CD8-positive, alpha-beta memory T cell (primary cell): ENCODE measurements at regions not wholly inside any gene's neighbourhood (a gene's known extent, or its start where the extent isn't known, plus 50 kb on each side); places are given as distances from the start of the nearest gene placed in this dataset.
A peak's percentile ranks its signal among the peaks of the same experiment; 100 is the strongest.

Source experiments
- CTCF ChIA-PET: fragments of 350-600 bp; sonication (Branson Sonifier 250); formaldehyde crosslinking; loops from one replicate; lab custom pipeline; 2021; ENCODE audit warnings: antibody characterized with exemption; lab: Charles Lee
- POLR2A ChIA-PET: fragments of 350-600 bp; sonication (Branson Sonifier 250); formaldehyde crosslinking; loops from one replicate; lab custom pipeline; 2021; ENCODE audit warnings: antibody characterized with exemption; lab: Charles Lee
- DNase-seq, 5 donors: peaks; one replicate each; pipeline versions ENCODE4 v3.0.0 to v3.0.0-alpha.2; 2020 to 2022; ENCODE audit warnings: mixed read lengths in 1 of 5
- H3K27ac ChIP-seq: one replicate; pipeline ENCODE4 v1.7.0; 2013; ENCODE audit warnings: low read depth, mild to moderate bottlenecking, low read length, moderate library complexity
- H3K27me3 ChIP-seq: 2 replicates; pipeline ENCODE4 v1.7.0; 2013; ENCODE audit warnings: low read length, mild to moderate bottlenecking; ENCODE audit not compliant: insufficient read depth, poor library complexity, severe bottlenecking
- H3K36me3 ChIP-seq: 2 replicates; pipeline ENCODE4 v1.7.0; 2013; ENCODE audit warnings: mild to moderate bottlenecking, low read length, moderate library complexity; ENCODE audit not compliant: insufficient read depth
- H3K4me1 ChIP-seq: 2 replicates; pipeline ENCODE4 v1.7.0; 2013; ENCODE audit warnings: mild to moderate bottlenecking, low read length, moderate library complexity; ENCODE audit not compliant: insufficient read depth
- H3K4me3 ChIP-seq: 2 replicates; pipeline ENCODE4 v1.7.0; 2013; ENCODE audit warnings: mild to moderate bottlenecking, low read length
- H3K9me3 ChIP-seq: 2 replicates; pipeline ENCODE4 v1.7.0; 2013; ENCODE audit warnings: mild to moderate bottlenecking, low read length
- H3K27ac Mint-ChIP-seq, 8 donors: one replicate each; pipeline ENCODE4 v1.8.0; 2020 to 2021; ENCODE audit warnings: mixed read lengths in 8 of 8, mild to moderate bottlenecking in 6 of 8, inconsistent platforms in 3 of 8, moderate library complexity in 3 of 8
- H3K27me3 Mint-ChIP-seq, 2 donors: one replicate each; pipeline ENCODE4 v1.8.0; 2020 to 2021; ENCODE audit warnings: mixed read lengths in 2 of 2, mild to moderate bottlenecking in 1 of 2, moderate library complexity in 1 of 2
- H3K36me3 Mint-ChIP-seq, 3 donors: one replicate each; pipeline ENCODE4 v1.8.0; 2020 to 2021; ENCODE audit warnings: mixed read lengths in 3 of 3, inconsistent platforms in 1 of 3, mild to moderate bottlenecking in 1 of 3
- H3K4me1 Mint-ChIP-seq, 3 donors: one replicate each; pipeline ENCODE4 v1.8.0; 2020 to 2021; ENCODE audit warnings: mixed read lengths in 3 of 3, inconsistent platforms in 1 of 3, mild to moderate bottlenecking in 1 of 3
- H3K4me3 Mint-ChIP-seq, 7 donors: one replicate each; pipeline ENCODE4 v1.8.0; 2020 to 2021; ENCODE audit warnings: mixed read lengths in 7 of 7, mild to moderate bottlenecking in 6 of 7, moderate library complexity in 4 of 7, inconsistent platforms in 2 of 7
- H3K9me3 Mint-ChIP-seq, 5 donors: one replicate each; pipeline ENCODE4 v1.8.0; 2020 to 2022; ENCODE audit warnings: mixed read lengths in 5 of 5, mild to moderate bottlenecking in 3 of 5, moderate library complexity in 2 of 5, inconsistent platforms in 1 of 5

DNA sequence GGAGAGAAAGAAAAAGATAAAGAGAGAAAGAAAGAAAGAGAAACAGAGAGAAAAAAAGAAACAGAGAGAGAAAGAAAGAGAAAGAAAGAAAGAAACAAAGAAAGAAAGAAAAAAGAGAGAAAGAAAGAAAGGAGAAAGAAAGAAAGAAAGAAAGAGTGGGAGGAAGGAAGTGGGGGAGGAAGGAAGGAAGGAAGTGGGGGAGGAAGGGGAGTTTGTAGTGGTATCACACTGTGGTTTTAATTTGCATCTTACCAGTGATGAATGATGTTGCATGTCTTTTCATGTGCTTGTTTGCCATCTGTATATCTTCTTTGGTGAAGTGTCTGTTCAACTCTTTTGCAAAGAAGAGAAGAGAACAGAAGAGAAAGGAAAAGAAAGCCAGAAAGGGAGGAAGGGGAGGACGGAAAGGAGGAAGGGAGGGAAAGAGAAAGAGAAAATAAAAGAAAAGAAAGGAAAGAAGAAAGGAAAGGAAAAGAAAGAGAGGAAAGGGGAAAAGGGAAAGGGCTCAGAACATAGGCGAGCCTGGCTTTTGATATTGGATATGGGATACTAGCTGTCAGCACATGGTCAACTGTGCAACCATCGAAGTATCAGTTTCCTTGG lies 79.2 kb upstream of the FRMD4A start:
- Histone ChIP-seq H3K4me3 (no peak overlapping the region), H3K27me3 (no peaks in the 10 kb centered on the region), H3K4me1 (peaks cover 14% of the 10 kb centered on the region), H3K27ac (no peak overlapping the region), H3K9me3 (no peaks in the 10 kb centered on the region), H3K36me3 (no peaks in the 10 kb centered on the region)
- Mint-ChIP-seq H3K4me1 (peaks cover 18 to 27% (median 22%) of the 10 kb centered on the region in 3 donors), H3K27ac (peak overlapping the region in 4 of 8 donors; percentile 0 to 90 (median 46)), H3K36me3 (peaks cover 0 to 1% (median 0%) of the 10 kb centered on the region in 3 donors), H3K9me3 (peaks cover 0 to 8% (median 4%) of the 10 kb centered on the region in 5 donors), H3K4me3 (peak overlapping the region in 5 of 7 donors; percentile 22 to 49 (median 41)), H3K27me3 (peaks cover 27 to 42% of the 10 kb centered on the region in 2 donors)
- CTCF ChIA-PET: no interaction called here
- peak in 1 of 5 donors; percentile 26 for DNase-seq
- POLR2A ChIA-PET: interaction anchor here (0.8 kb wide), 1 partner anchor 597 kb away, joined by 13 read pairs; no protein-coding TSS in a partner anchor

DNA sequence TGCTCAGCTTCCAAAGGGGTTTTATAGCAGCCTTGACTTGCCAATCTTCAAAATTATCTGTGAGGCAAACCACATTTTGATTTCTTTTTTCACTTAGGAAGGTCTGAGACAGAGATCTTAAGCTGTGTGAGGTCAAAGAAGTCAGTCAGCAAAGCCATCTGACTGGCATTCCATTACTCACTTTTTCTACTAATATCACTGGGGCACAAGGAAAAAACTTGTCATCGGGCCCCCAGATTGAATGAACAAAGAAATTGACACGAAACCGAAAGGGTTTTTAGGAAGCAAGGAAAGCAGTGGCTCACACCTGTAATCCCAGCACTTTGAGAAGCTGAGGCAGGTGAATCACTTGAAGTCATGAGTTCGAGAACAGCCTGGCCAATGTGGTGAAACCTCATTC lies 78.5 kb upstream of the FRMD4A start:
- H3K36me3 Mint-ChIP-seq: peaks cover 0 to 1% (median 0%) of the 10 kb centered on the region in 3 donors
- Histone ChIP-seq H3K36me3 (no peaks in the 10 kb centered on the region), H3K4me3 (no peak overlapping the region), H3K9me3 (no peaks in the 10 kb centered on the region), H3K27ac (no peak overlapping the region), H3K27me3 (no peaks in the 10 kb centered on the region), H3K4me1 (peaks cover 14% of the 10 kb centered on the region)
- no peak overlapping the region for H3K4me3 Mint-ChIP-seq
- no peak for DNase-seq
- H3K27ac Mint-ChIP-seq: peak overlapping the region in 1 of 8 donors; percentile 53
- H3K9me3 Mint-ChIP-seq: peaks cover 0 to 8% (median 4%) of the 10 kb centered on the region in 5 donors
- H3K4me1 Mint-ChIP-seq: peaks cover 18 to 27% (median 22%) of the 10 kb centered on the region in 3 donors
- ChIA-PET CTCF (no interaction called here), POLR2A (interaction anchor here (0.8 kb wide), 1 partner anchor 597 kb away, joined by 13 read pairs; no protein-coding TSS in a partner anchor)
- H3K27me3 Mint-ChIP-seq: peaks cover 30 to 42% of the 10 kb centered on the region in 2 donors

DNA sequence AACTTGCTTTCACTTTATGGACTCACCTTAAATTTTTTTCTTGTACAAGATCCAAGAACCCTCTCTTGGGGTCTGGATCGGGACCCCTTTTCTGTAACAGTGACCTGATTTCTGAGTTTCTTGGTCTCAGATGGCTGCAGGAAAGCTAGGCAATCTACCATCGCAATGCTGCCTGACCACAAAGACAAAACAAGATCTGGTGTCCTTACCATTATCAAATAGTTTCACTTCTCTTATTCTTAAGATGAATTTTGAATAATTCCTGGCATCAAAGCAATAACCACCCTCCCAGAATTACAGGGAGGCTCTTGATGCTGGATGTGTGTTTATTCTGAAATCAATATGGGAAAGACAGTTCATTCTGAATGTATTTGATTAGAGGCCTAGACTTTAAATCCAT lies 77.4 kb upstream of the FRMD4A start:
- POLR2A ChIA-PET: no interaction called here
- no peak overlapping the region for H3K4me3 ChIP-seq
- H3K36me3 ChIP-seq: no peaks in the 10 kb centered on the region
- Mint-ChIP-seq H3K27ac (no peak overlapping the region), H3K27me3 (peaks cover 30 to 40% of the 10 kb centered on the region in 2 donors), H3K36me3 (peaks cover 0 to 1% (median 0%) of the 10 kb centered on the region in 3 donors), H3K4me3 (no peak overlapping the region), H3K9me3 (peaks cover 0 to 8% (median 4%) of the 10 kb centered on the region in 5 donors), H3K4me1 (peaks cover 18 to 27% (median 22%) of the 10 kb centered on the region in 3 donors)
- no peak for DNase-seq
- CTCF ChIA-PET: no interaction called here
- no peaks in the 10 kb centered on the region for H3K9me3 ChIP-seq
- H3K4me1 ChIP-seq: peaks cover 14% of the 10 kb centered on the region
- no peaks in the 10 kb centered on the region for H3K27me3 ChIP-seq
- no peak overlapping the region for H3K27ac ChIP-seq

DNA sequence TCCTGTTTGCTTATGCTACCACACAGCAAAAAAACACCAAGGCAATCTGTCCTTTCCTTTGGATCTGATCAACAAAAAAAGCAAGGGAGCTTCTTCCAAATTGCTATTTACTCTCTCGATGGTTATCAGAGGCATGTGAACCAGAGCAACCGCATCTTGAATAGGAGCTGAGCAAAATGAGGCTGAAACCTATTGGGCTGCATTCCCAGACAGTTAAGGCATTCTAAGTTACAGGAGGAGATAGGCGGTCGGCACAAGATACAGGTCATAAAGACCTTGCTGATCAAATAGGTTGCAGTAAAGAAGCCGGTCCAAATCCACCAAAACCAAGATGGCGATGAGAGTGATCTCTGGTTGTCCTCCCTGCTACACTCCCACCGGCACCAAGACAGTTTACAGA lies 76.8 kb upstream of the FRMD4A start:
- CTCF ChIA-PET: no interaction called here
- DNase-seq: no peak
- Mint-ChIP-seq H3K9me3 (peaks cover 0 to 8% (median 4%) of the 10 kb centered on the region in 5 donors), H3K27ac (no peak overlapping the region), H3K36me3 (peaks cover 0 to 1% (median 0%) of the 10 kb centered on the region in 3 donors), H3K27me3 (peaks cover 32 to 42% of the 10 kb centered on the region in 2 donors), H3K4me3 (no peak overlapping the region), H3K4me1 (peaks cover 18 to 27% (median 22%) of the 10 kb centered on the region in 3 donors)
- POLR2A ChIA-PET: no interaction called here
- Histone ChIP-seq H3K4me1 (peaks cover 14% of the 10 kb centered on the region), H3K27me3 (no peaks in the 10 kb centered on the region), H3K27ac (no peak overlapping the region), H3K36me3 (no peaks in the 10 kb centered on the region), H3K9me3 (no peaks in the 10 kb centered on the region), H3K4me3 (no peak overlapping the region)

DNA sequence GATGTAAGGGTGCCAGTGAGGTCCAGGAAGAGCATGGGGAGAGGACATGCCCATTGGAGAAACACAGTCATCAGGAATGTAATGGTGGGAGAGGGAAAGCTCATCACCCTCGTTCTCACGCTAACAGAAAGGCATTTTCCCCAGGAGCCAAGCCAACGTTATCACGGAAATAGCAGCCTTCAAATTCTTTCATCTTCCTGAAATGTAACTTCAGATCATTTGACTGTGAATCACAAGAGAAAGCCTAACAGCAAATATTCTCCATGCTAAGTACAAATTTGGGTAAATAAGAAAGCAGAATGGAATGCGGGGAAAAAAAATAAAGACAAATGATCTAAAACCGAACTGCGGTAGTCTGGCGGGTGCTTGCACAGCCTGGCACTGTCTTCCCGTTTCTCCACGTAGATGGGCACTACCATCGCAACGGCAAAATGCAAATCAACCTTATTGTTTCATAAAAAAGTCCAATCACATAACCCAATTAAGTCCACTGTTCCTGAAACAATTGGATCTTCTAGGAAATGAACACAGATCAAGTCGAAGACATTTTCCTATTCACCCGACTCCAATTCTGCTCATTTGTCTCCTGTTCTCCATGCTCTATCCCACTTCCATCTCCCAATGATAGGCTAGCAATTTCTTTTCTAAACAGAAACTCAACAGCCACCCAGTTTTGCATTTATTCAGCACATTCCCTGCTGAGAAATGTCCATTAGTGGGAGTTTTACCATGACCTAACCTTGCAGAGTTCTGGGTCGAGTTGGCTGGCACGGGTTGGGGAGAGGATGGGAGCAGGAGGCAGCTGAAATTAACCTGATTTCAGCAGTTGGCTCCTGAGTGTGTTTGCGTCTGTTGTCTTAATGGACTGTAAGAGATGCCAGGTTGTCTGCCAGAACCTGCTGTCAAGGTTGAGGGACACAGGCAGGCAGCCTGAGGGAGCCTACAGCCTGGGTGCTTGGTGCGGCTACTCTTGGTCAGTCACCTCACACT lies 74.6 kb upstream of the FRMD4A start:
- Mint-ChIP-seq H3K9me3 (peaks cover 0 to 6% (median 4%) of the 10 kb centered on the region in 5 donors), H3K27me3 (peaks cover 27 to 49% of the 10 kb centered on the region in 2 donors), H3K4me3 (no peak overlapping the region), H3K4me1 (peaks cover 11 to 18% (median 16%) of the 10 kb centered on the region in 3 donors), H3K27ac (no peak overlapping the region), H3K36me3 (no peaks in the 10 kb centered on the region)
- H3K4me1 ChIP-seq: peaks cover 10% of the 10 kb centered on the region
- POLR2A ChIA-PET: no interaction called here
- no peak overlapping the region for H3K4me3 ChIP-seq
- DNase-seq: no peak
- H3K27ac ChIP-seq: no peak overlapping the region
- no peaks in the 10 kb centered on the region for H3K36me3 ChIP-seq
- H3K27me3 ChIP-seq: no peaks in the 10 kb centered on the region
- CTCF ChIA-PET: no interaction called here
- no peaks in the 10 kb centered on the region for H3K9me3 ChIP-seq

DNA sequence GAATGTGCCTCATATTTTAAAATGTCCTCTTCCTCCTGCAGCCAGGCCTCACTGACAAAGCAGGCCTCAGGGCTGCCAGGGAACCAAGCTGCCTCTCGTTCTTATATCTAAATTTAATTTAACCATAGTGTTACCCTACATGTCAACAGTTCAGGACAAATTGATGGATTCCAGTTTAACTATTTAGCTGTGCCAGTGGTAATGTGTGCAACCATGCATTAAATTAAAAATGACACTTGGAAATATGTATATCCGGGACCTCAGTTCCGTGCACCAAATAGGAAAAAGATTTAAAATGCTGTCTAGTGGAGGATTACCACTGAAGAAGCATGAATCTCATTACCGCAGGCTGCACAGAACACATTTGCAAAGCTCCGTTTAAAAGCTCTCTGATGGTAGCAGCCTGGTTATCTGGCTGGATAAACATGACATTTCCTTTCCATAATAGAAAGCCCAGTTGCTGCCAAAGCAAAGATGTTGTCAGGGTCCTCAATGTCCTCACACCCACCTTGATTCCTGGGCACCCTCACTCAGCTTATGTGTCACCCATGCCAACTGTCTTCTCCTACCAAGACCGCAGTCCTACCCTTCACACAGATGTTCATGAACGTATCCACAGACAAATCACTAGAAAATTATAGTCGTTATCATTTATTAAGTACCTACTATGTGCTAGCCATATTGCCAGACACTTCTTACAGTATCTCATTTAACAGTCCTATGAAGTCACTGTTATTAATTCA lies 73.3 kb upstream of the FRMD4A start:
- peaks cover 0 to 3% (median 0%) of the 10 kb centered on the region in 5 donors for H3K9me3 Mint-ChIP-seq
- POLR2A ChIA-PET: no interaction called here
- Histone ChIP-seq H3K9me3 (no peaks in the 10 kb centered on the region), H3K27me3 (no peaks in the 10 kb centered on the region), H3K36me3 (no peaks in the 10 kb centered on the region), H3K27ac (no peak overlapping the region), H3K4me3 (no peak overlapping the region), H3K4me1 (no peaks in the 10 kb centered on the region)
- CTCF ChIA-PET: no interaction called here
- H3K27me3 Mint-ChIP-seq: peaks cover 27 to 53% of the 10 kb centered on the region in 2 donors
- no peak overlapping the region for H3K27ac Mint-ChIP-seq
- no peak overlapping the region for H3K4me3 Mint-ChIP-seq
- no peak for DNase-seq
- H3K36me3 Mint-ChIP-seq: no peaks in the 10 kb centered on the region
- H3K4me1 Mint-ChIP-seq: peaks cover under 1 to 5% (median 3%) of the 10 kb centered on the region in 3 donors

DNA sequence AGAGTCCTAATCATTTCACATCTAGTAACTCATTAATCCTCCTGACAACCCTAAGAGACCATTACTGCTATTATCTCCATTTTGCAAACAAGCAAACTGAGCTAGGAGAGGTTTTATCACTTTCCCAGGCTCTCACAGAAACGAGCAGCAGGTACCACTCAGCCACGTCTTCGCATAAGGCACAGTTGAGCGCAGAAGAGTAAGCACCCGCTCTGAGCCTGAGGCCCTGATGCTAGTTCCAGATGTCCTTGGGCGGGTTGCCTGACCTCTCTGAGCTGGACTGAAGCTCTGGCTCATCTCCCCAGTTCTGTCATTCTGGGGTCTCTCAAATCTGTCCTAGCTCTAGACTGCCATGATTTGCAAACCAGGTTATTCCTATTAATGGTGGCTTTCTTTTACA lies 72.6 kb upstream of the FRMD4A start:
- H3K4me1 Mint-ChIP-seq: peaks cover 0 to 1% (median 0%) of the 10 kb centered on the region in 3 donors
- peaks cover 27 to 57% of the 10 kb centered on the region in 2 donors for H3K27me3 Mint-ChIP-seq
- no peak overlapping the region for H3K4me3 Mint-ChIP-seq
- H3K9me3 ChIP-seq: no peaks in the 10 kb centered on the region
- H3K27ac ChIP-seq: no peak overlapping the region
- no peaks in the 10 kb centered on the region for H3K36me3 ChIP-seq
- H3K27me3 ChIP-seq: no peaks in the 10 kb centered on the region
- CTCF ChIA-PET: no interaction called here
- H3K27ac Mint-ChIP-seq: no peak overlapping the region
- no peak overlapping the region for H3K4me3 ChIP-seq
- H3K36me3 Mint-ChIP-seq: no peaks in the 10 kb centered on the region
- POLR2A ChIA-PET: no interaction called here
- no peaks in the 10 kb centered on the region for H3K9me3 Mint-ChIP-seq
- no peak for DNase-seq
- H3K4me1 ChIP-seq: no peaks in the 10 kb centered on the region
